Mesodermal cell (in vitro differentiated cells): ENCODE measurements at regions not wholly inside any gene's neighbourhood (a gene's known extent, or its start where the extent isn't known, plus 50 kb on each side); places are given as distances from the start of the nearest gene placed in this dataset.
"Not testable (repeated sequence)": the region's sequence is repeated elsewhere in the genome, so short reads cannot be mapped to it uniquely, and the experiment has no call there.

Experiments
- H3K27ac ChIP-seq: 2 replicates; pipeline ENCODE4 v1.7.0; 2013; ENCODE audit warnings: mild to moderate bottlenecking, low read depth, low read length, moderate library complexity; ENCODE audit not compliant: severe bottlenecking
- H3K36me3 ChIP-seq: 2 replicates; pipeline ENCODE4 v1.7.1; 2013; ENCODE audit warnings: mild to moderate bottlenecking, low read length, moderate library complexity; ENCODE audit not compliant: control insufficient read depth, insufficient read depth
- H3K4me1 ChIP-seq: one replicate; pipeline ENCODE4 v1.7.1; 2013; ENCODE audit warnings: mild to moderate bottlenecking, low read length; ENCODE audit not compliant: insufficient read depth, control insufficient read depth, poor library complexity, severe bottlenecking
- H3K4me3 ChIP-seq: 2 replicates; pipeline ENCODE4 v1.7.0; 2013; ENCODE audit warnings: low read length, control low read depth, mild to moderate bottlenecking; ENCODE audit not compliant: insufficient read depth, poor library complexity, severe bottlenecking; ENCODE audit errors: extremely low read depth
- H3K9me3 ChIP-seq: 2 replicates; pipeline ENCODE4 v1.7.1; 2013; ENCODE audit warnings: mild to moderate bottlenecking, low read length, moderate library complexity; ENCODE audit not compliant: control insufficient read depth
- WGBS, 2 experiments: methylation state at CpG; one replicate each; pipeline ENCODE4 v1.1.5; 2013; ENCODE audit warnings: missing lambda C conversion rate in 2 of 2; ENCODE audit not compliant: insufficient coverage in 2 of 2; 5-methylcytosine and 5-hydroxymethylcytosine counted together

DNA sequence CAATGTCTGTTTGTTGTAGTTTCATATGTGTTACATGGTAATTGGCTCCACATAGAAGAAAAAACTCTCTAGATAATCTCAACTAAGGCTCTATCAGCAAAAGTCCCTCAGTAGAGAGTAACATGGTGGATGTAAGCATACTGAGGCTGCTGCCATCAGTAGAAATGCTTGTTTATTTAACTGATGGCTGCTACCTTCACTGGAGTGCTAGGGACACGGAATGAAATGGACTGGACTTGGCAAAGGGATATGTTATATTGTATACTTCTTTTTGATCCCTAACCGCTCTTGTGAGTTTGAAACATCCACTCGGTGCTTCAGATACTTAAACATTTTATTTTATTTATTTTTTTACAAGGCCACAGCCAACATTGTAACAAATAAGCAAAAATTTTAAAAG, 143.0 kb downstream of the ZNF281 start:
- H3K4me3 ChIP-seq, result no peak overlapping the region
- no peaks in the 10 kb centered on the region for H3K36me3 ChIP-seq
- WGBS, 2 experiments, result 83 to 100% methylated on average over 1 of the region's 3 CpGs
- no peak overlapping the region for H3K27ac ChIP-seq
- no peaks in the 10 kb centered on the region for H3K4me1 ChIP-seq
- H3K9me3 ChIP-seq, result no peaks in the 10 kb centered on the region

DNA sequence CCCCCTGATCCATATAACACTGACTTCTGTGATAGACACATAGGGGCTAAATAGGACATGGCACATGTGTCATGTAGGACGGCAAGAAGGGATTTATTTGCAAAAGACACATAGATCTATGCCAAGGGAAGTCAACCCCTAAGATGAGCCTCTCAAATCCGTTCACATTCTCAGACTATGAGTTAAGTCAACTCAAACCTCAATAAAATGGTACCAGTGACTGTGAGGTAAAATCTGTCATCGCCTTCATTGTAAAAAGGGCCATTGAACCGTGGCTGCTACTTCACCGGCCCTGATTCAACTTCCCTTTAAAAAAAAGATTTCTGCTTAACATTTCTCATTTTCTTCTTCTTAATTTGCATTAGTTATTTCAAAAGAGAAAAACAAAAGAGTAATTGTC, 144.0 kb downstream of the ZNF281 start:
- Histone ChIP-seq H3K9me3 (no peaks in the 10 kb centered on the region), H3K36me3 (no peaks in the 10 kb centered on the region), H3K4me3 (no peak overlapping the region), H3K4me1 (no peaks in the 10 kb centered on the region), H3K27ac (no peak overlapping the region)
- WGBS, 2 experiments, result 93 to 94% methylated on average over 3 to 4 of the region's 5 CpGs

DNA sequence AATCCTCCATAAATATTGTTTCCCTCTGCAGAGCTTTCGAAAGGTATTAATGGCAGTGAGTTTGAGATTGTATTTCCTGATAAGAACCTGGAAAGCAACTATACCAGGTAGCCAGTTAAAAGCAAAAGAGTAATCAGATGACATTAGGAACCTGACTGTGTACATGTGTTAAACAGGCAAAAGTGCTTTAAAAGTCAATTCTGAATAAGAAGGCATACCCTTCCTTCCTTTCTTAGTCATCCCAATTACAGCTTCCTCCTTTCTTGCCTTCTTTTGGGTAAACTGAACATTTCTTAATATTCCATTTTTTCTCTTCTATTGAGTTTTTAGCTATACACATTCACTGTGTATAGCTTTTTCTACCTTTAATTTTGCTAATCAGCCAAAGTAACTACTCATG, 144.7 kb downstream of the ZNF281 start:
- Histone ChIP-seq H3K27ac (no peak overlapping the region), H3K4me1 (no peaks in the 10 kb centered on the region), H3K36me3 (no peaks in the 10 kb centered on the region), H3K4me3 (no peak overlapping the region), H3K9me3 (no peaks in the 10 kb centered on the region)
- WGBS, 2 experiments, result no CpG with 5 or more reads among the region's 1 CpG

DNA sequence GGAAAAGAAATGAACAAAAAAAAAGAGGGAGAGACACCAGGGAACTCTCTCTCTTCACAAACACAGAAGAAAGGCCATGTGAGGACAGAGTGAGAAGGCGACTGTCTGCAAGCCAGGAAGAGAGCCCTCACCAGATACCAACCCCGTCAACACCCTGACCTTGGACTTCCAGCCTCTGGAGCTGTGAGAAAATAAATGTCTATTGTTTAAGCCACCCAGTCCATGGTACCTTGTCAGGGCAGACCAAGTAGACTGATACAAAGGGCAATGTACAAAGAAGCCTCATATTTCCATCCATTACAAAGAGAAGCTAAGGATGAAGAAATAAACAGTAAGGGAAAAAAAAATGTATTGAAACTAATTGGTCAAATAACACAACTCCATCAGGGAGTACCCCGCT, 146.6 kb downstream of the ZNF281 start:
- Histone ChIP-seq H3K36me3 (no peaks in the 10 kb centered on the region), H3K4me3 (no peak overlapping the region), H3K9me3 (no peaks in the 10 kb centered on the region), H3K27ac (no peak overlapping the region), H3K4me1 (no peaks in the 10 kb centered on the region)
- WGBS, 2 experiments, result 80% methylated on average over 1 of the region's 3 CpGs; no CpG with 5 or more reads in 1 of the 2 experiments

DNA sequence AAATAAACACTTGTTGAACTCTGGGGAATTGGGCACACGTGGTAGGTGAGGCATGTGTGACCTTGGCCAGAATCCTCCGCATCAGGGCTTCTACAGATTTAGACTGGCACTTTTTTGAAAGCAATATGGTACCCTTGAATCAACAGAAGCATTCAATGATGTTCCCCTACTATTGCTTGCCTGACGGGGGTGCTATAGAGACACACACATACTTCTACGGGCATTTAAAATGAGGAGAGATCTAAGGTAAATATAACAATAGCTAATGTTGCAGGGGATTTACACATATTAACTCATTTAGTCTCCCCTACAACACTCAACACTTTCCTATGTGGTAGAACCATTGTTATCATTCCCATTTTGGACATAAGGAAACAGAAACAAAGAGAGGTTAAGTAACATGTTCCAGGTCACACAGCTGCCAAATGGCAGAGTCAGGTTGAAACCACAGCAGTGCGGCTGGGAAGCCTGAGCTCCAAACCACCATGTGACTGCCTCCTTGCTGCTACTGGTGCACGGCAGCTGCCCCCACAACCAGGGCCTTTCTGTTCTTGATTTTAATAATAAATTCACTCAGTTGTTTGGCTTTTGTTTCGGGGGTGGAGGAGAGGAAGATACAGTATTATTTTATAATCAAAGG, 147.4 kb downstream of the ZNF281 start:
- no peaks in the 10 kb centered on the region for H3K36me3 ChIP-seq
- 89 to 92% methylated on average over 3 of the region's 7 CpGs for WGBS, 2 experiments
- H3K9me3 ChIP-seq, result no peaks in the 10 kb centered on the region
- no peaks in the 10 kb centered on the region for H3K4me1 ChIP-seq
- H3K27ac ChIP-seq, result no peak overlapping the region
- no peak overlapping the region for H3K4me3 ChIP-seq

DNA sequence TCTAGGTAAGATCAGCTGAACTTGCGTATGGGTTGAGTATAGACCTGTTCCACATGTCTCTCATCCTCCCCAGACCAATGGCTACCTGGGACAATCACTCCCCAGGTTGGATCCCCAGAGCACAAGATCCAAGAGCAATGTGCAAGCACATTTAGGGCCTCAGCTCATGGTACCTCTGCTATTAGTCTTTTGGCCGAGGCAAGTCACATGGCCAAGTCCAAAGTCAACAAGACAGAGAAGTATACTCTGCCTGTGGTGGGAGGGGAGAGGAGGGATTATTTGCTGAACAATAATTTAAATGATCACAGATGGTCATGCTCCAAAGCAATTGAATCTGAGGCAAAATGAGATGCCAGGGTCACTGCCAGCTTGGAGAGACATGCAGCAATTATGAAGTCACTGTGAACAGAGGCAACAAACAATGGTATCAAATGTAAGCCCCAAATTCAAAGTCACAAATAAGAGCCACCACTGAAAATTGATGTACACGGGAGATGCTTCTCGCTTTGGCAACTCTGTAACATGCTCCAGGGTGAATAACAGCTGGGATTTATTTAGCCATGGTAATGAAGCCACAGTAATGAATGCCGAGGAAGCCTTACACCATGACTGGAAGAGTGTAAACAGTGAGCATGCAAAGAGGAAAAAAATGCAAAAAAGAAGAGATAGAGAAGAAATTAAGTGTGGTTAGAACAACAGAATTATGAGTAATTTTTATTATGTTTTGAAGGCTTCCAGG, 149.1 kb downstream of the ZNF281 start:
- no peaks in the 10 kb centered on the region for H3K4me1 ChIP-seq
- H3K27ac ChIP-seq, result no peak overlapping the region
- H3K4me3 ChIP-seq, result no peak overlapping the region
- H3K9me3 ChIP-seq, result no peaks in the 10 kb centered on the region
- 92% methylated on average over 5 of the region's 5 CpGs for WGBS, 2 experiments
- H3K36me3 ChIP-seq, result no peaks in the 10 kb centered on the region

DNA sequence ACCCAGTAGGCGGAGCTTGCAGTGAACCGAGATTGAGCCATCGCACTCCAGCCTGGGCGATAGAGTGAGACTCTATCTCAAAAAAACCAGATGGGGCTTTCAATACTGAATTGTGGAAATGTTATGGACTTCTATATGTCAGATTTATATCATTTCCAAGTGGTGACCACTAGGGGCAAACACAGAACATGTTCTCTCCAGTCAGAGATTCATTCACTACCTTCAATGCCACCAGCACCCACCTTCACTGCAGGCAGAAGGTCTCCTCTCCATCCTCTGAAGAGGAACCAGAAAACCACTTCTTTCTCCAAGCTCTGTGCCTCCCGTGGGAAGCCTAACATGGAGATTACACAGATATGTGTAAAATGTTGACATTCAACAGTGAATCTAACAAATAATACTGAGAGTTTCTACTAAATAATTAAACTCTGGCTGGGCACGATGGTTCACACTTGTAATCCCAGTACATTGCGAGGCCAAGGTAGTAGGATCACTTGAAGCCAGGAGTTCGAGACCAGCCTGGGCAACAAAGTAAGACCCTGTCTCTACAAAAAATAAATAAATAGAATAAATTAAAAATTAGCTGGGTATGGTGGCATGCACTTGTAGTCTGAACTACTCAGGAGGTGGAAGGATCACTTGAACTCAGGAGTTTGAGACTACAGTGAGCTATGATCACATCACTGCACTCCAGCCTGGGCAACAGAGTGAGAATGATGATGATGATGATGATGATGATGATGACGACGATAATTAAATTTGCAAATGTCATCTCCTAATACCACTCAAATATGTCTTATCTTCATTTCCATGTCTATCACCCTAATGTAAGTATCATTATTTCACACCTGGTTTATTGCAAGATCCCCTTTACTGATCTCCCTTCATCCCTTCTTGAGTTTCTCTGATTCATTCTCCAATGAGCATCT, 151.1 kb downstream of the ZNF281 start:
- no peaks in the 10 kb centered on the region for H3K4me1 ChIP-seq
- H3K9me3 ChIP-seq, result no peaks in the 10 kb centered on the region
- no peak overlapping the region for H3K27ac ChIP-seq
- WGBS, 2 experiments, result 89 to 93% methylated on average over 6 to 7 of the region's 10 CpGs
- no peaks in the 10 kb centered on the region for H3K36me3 ChIP-seq
- no peak overlapping the region for H3K4me3 ChIP-seq

DNA sequence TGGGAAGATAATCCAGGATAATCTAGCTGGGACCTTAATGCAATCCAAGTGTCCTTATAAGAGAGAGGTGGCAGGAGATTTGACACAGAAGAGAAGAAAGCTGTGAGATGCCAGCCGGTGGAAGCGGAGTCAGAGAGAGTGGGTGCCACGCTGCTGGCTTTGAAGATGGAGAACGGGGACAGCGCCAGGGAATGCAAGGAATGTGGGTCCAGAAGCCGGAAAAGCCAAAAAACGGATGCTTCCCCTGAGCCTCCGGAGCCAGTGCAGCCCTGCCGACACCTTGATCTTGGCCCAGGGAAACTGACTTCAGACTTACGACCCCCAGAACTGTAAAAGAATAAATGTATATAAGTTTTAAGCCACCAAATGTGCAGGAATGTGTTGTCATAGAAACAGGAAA, 152.6 kb downstream of the ZNF281 start:
- no peak overlapping the region for H3K4me3 ChIP-seq
- 84 to 89% methylated on average over 7 to 9 of the region's 10 CpGs for WGBS, 2 experiments
- no peaks in the 10 kb centered on the region for H3K4me1 ChIP-seq
- H3K9me3 ChIP-seq, result no peaks in the 10 kb centered on the region
- H3K36me3 ChIP-seq, result no peaks in the 10 kb centered on the region
- no peak overlapping the region for H3K27ac ChIP-seq

DNA sequence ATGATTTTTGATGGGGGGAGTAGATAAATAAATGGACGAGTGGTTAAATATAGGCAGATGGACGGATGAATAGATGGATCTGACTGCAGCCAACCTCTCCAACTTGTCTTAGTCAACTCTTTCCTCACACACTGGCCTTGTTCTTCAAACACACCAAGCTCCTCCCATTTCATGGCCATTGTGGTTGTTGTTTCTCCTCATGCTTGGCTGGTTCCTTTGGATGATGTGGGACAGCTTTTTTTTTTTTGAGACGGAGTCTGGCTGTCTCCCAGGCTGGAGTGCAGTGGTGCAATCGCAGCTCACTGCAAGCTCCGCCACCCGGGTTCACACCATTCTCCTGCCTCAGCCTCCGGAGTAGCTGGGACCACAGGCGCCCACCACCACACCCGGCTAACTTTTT, 155.2 kb downstream of the ZNF281 start:
- WGBS, 2 experiments, result 95 to 98% methylated on average over 3 to 5 of the region's 9 CpGs

DNA sequence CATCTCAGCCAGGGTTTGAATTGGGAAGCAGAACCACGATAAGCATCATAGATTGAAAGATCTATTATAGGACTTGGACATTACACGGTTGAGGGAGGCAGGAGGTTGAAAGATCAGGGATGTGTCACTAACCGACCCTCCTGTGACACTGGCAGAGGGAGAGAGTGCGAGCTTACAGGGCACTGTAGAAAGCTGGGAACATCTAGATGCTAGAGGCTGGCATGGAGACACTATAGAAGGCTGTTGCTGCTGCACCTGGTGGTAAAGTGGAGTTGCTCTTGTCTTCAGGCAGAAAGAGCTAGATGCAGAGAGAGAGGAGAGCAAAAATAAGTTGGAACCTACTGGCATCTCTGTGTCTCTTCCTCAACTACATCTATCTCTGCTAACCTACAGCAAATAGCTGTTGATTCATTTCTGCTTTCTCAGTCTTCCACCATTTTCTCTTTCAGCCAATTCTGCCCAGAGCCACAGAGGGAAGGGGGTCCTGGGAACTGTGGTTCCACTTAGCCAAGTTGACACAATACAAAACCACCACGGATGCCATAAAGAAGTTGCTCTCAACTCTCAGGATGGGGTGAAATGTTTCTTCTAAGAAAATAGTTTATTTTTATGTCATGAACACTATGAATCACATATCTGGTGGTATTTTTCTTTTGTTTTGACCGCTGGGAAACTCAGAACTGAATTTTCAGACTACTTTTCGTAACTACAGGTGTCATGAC, 155.9 kb downstream of the ZNF281 start:
- Histone ChIP-seq H3K4me3 (no peak overlapping the region), H3K4me1 (no peaks in the 10 kb centered on the region), H3K27ac (no peak overlapping the region), H3K9me3 (no peaks in the 10 kb centered on the region), H3K36me3 (no peaks in the 10 kb centered on the region)
- WGBS, 2 experiments, result 91 to 98% methylated on average over 3 to 4 of the region's 7 CpGs

More for the DNA sequence above, 155.2 kb downstream of the ZNF281 start:
- H3K4me3 ChIP-seq, H3K4me1 ChIP-seq, H3K9me3 ChIP-seq, H3K36me3 ChIP-seq, H3K27ac ChIP-seq: not testable (repeated sequence)
